ENCODE measurements at regions not wholly inside any gene's neighbourhood (a gene's known extent, or its start where the extent isn't known, plus 50 kb on each side); places are given as distances from the start of the nearest gene placed in this dataset.

DNA sequence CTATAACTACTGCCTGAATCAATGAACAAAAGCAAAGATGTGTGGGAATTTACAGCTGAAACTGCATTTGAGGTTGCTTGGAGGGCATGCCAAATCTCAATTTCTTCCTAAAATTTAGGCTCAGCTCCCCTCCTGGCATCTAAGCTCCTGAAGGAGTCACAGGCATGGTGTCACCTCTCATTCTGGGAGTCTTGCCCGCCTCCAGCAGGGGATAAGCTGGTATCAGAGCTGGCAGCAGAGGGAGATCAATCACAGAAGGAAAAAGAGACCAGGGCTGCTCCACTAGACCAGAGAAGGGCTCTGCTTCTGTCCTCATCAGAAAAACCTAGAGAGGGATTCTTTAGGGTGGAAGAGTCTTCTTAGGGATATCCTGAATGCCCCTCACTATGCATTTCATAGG is 150.4 kb upstream of the SLC6A11 start:
- no peaks in the 10 kb centered on the region for H3K36me3 Mint-ChIP-seq
- H3K9me3 Mint-ChIP-seq, result no peaks in the 10 kb centered on the region
- H3K27me3 Mint-ChIP-seq, result peaks cover 9% of the 10 kb centered on the region
- no peak overlapping the region for H3K27ac Mint-ChIP-seq
- peaks cover 9% of the 10 kb centered on the region for H3K4me1 Mint-ChIP-seq
- H3K4me3 Mint-ChIP-seq, result no peak overlapping the region

DNA sequence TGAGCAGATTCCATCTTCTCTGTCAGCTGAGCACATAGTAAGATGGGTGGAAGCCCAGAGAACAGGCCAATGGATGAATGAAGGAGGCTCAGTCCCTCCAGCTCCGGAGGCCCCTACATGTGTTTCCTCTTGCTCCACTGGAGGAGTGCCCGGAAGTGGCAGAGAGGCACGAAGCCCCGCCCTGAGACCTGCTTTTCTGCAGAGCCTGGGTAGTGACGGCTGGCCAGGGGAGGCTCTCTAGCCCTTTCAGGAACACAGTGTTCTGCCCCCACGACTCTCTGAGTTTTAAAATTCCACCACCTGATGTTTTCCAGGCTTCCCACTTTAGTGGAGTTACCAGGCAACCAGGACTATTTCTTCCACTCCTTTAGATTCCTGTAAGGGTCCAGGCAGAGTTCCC is 149.4 kb upstream of the SLC6A11 start:
- Mint-ChIP-seq H3K4me3 (no peak overlapping the region), H3K27me3 (peaks cover 9% of the 10 kb centered on the region), H3K27ac (no peak overlapping the region), H3K4me1 (peaks cover 9% of the 10 kb centered on the region), H3K36me3 (no peaks in the 10 kb centered on the region), H3K9me3 (no peaks in the 10 kb centered on the region)

DNA sequence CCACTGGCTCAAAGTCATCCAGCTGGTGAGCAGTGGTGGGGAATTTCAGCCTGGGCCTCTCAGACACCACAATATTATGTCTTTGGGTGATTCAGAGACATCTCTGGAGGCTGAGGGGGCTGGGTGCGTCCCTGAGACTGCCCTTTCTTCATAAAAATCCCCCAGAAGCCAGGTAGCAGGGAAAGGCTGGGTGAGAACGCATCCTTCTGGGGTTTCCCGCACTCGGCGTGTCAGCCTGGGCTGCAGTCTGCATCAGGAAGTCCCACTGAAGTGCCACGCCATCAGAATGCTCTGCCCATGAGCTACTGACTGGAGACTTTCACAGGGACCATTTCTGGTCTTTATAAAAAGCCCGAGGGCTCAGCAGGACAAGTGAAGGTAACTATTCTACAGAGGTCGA is 148.8 kb upstream of the SLC6A11 start:
- Mint-ChIP-seq H3K4me1 (peaks cover 9% of the 10 kb centered on the region), H3K9me3 (no peaks in the 10 kb centered on the region), H3K27ac (no peak overlapping the region), H3K27me3 (peaks cover 9% of the 10 kb centered on the region), H3K36me3 (no peaks in the 10 kb centered on the region), H3K4me3 (no peak overlapping the region)

DNA sequence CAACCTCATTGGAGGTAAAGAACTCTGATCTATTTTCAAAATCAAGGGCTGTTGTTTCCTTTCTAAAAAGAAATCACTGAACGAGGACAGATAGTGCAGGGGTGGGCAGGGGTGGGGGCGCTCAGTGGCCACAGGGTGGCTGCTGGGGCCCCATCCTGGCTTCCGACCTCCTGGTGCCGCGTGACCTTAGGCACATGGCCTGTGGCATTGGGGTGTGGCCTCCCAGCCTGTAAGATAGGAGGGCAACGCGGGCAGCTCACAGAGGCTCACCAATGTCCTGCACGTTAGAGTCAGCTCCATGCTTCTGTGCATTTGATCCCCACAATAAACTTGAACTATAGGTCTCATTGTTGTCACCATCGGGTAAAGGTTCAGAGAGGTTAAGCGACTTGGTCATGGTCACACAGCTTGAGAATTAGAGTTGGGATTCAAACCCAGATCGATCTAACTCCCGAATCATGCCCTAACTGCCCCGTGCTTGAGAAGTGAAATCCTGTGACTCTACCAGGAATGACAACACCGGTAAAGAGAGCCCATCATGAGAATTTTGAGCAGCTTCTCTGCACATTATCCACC is 148.0 kb upstream of the SLC6A11 start:
- Mint-ChIP-seq H3K4me1 (peaks cover 9% of the 10 kb centered on the region), H3K27ac (no peak overlapping the region), H3K4me3 (no peak overlapping the region), H3K27me3 (peaks cover 9% of the 10 kb centered on the region), H3K9me3 (no peaks in the 10 kb centered on the region), H3K36me3 (no peaks in the 10 kb centered on the region)

DNA sequence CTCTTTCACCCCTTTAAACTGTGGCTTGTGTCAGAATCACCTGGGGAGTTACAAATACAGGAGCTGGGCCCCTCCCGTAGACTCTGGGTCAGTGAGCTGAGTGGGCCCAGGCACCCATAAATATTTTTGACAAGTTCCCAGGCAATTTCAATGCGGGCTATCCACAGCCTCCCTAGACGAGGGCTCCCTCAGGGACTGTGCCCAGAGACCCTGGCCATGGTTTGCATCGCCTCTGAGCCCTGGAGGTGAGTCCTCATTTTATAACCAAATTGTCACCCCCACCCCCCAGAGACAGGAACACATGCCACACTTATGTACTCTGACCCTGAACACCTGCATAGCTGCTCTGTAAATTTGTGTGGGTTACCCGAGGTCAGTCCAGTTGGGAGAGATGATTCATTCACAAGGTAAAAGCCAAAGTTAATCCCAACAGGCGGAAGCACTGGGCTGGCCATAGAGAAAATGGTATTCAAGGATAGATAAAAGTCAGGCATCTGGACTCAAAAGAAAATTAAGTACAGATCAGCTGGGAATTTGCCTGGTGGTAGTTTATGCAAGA is 146.5 kb upstream of the SLC6A11 start:
- Mint-ChIP-seq H3K9me3 (no peaks in the 10 kb centered on the region), H3K36me3 (no peaks in the 10 kb centered on the region), H3K4me1 (peaks cover 9% of the 10 kb centered on the region), H3K27ac (no peak overlapping the region), H3K27me3 (peaks cover 4% of the 10 kb centered on the region), H3K4me3 (no peak overlapping the region)

DNA sequence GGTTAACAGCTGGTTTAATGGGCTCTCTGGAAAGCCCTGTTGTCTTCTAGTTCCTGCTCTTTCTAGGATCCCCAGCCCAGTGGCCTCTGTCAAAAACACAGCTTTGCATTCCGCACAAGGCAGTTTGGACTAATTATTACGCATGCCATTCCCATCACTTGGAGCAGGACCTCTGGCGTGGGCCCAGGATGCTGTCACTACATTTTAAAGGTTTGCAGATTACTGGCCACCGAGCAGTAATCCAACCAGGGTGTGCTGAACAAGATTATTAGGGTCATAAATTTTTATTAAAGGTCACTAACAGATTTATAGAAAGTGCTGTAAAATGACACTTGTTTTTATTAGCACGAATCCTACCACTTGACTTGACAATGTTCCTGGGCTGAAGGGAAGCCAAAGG is 143.6 kb upstream of the SLC6A11 start:
- Mint-ChIP-seq H3K27me3 (peaks cover 4% of the 10 kb centered on the region), H3K27ac (no peak overlapping the region), H3K4me3 (no peak overlapping the region), H3K9me3 (no peaks in the 10 kb centered on the region), H3K4me1 (no peaks in the 10 kb centered on the region), H3K36me3 (no peaks in the 10 kb centered on the region)

DNA sequence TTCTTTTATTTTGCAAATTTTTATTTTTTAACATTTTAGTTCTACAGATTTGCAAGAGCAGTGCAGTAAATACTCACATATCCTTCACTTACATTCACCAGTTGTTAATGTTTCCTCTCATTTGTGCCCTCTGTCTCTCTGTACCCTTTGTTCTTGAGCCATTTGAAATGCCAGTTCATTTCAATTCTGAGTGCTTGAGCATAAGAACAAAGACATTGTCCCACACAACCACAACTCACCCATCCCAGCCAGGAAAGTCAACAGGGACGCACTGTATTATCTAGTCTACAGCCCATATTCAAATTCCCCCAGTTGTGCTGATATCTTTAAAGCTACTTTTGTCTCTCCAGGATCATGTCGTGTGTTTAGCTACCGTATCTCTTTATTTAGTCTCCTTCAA is 141.4 kb upstream of the SLC6A11 start:
- Mint-ChIP-seq H3K9me3 (no peaks in the 10 kb centered on the region), H3K27me3 (peaks cover 4% of the 10 kb centered on the region), H3K36me3 (no peaks in the 10 kb centered on the region), H3K27ac (no peak overlapping the region), H3K4me1 (no peaks in the 10 kb centered on the region), H3K4me3 (no peak overlapping the region)

DNA sequence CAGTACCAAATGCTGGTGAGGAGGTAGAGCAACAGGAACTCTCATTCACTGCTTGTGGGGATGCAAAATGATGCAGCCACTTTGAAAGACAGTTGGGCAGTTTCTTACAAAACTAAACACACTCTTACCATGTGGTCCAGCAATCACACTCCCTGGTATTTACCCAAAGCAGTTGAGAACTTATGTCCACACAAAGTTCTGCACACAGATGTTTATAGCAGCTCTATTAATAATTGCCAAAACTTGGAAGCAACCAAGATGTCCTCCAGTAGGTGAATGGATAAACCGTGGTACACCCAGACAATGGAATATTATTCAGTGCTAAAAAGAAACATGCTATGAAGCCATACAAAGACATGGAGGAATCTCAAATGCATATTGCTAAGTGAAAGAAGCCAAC is 139.1 kb upstream of the SLC6A11 start:
- no peaks in the 10 kb centered on the region for H3K4me1 Mint-ChIP-seq
- H3K4me3 Mint-ChIP-seq, result no peak overlapping the region
- H3K9me3 Mint-ChIP-seq, result no peaks in the 10 kb centered on the region
- no peak overlapping the region for H3K27ac Mint-ChIP-seq
- H3K36me3 Mint-ChIP-seq, result no peaks in the 10 kb centered on the region
- H3K27me3 Mint-ChIP-seq, result peaks cover 4% of the 10 kb centered on the region

DNA sequence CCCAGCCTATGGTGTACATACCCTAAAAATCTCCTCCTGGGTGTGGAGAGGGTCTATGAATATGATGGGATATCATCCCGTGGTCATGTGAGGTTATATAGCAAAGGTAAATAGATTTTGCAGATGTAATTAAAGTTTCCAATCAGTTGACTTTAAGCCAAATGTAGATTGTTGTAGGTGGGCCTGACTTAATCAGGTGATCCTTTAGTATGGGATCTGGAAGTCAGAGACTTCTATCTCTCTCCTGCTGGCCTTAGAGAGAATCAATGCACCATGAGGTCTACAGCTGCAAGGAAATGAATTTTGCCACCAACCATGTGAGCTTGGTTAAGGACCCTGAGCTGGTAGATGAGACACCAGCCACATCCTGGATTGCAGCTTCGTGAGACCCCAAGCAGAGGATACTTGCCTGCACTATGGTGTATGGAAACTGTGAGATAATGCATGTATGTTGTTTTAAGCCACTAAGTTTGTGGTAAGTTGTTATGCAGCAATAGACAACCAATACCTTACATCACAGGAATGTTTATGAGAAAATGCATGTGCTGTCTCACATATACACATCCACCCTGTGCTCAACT is 137.1 kb upstream of the SLC6A11 start:
- no peaks in the 10 kb centered on the region for H3K9me3 Mint-ChIP-seq
- H3K27me3 Mint-ChIP-seq, result peaks cover 4% of the 10 kb centered on the region
- no peak overlapping the region for H3K4me3 Mint-ChIP-seq
- H3K4me1 Mint-ChIP-seq, result no peaks in the 10 kb centered on the region
- H3K36me3 Mint-ChIP-seq, result no peaks in the 10 kb centered on the region
- H3K27ac Mint-ChIP-seq, result no peak overlapping the region

DNA sequence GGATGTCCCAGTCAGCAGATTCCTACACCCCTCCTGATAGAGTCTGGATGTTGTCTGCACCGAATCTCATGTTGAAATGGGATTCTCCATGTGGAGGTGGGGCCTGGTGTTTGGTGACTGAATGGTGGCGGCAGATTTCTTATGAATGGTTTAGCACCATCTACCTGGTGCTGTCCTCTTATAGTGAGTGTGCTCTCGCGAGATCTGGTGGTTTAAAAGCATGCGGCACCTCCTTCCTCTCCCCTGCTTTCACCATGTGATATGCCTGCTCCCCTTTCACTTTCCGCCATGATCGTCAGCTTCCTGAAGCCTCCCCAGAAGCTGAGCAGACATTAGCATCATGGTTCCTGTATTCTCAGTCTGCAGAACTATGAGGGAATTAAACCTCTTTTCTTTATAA is 135.2 kb upstream of the SLC6A11 start:
- Mint-ChIP-seq H3K27me3 (peaks cover 2% of the 10 kb centered on the region), H3K36me3 (no peaks in the 10 kb centered on the region), H3K4me1 (no peaks in the 10 kb centered on the region), H3K9me3 (no peaks in the 10 kb centered on the region), H3K27ac (no peak overlapping the region), H3K4me3 (no peak overlapping the region)

DNA sequence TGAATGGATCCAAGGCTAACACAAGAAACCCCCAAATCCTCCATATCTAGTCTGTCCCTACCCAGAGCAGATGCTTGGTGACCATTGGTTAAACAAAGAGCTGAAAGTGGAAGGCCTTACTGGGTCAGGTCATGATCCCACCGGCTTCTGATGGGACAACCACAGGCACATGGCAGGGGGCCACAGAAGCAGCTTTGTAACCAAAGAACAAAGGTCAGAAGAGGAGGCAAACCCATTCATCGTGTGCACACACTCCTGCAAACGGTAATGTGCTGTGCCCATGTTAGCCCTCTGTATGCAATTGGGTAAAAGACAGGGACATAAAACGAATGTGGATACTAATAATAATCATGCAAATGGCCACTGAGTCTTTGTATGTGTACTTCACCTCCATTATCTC is 133.3 kb upstream of the SLC6A11 start:
- no peaks in the 10 kb centered on the region for H3K9me3 Mint-ChIP-seq
- H3K27me3 Mint-ChIP-seq, result peaks cover 2% of the 10 kb centered on the region
- no peak overlapping the region for H3K27ac Mint-ChIP-seq
- no peaks in the 10 kb centered on the region for H3K36me3 Mint-ChIP-seq
- H3K4me1 Mint-ChIP-seq, result no peaks in the 10 kb centered on the region
- H3K4me3 Mint-ChIP-seq, result no peak overlapping the region

DNA sequence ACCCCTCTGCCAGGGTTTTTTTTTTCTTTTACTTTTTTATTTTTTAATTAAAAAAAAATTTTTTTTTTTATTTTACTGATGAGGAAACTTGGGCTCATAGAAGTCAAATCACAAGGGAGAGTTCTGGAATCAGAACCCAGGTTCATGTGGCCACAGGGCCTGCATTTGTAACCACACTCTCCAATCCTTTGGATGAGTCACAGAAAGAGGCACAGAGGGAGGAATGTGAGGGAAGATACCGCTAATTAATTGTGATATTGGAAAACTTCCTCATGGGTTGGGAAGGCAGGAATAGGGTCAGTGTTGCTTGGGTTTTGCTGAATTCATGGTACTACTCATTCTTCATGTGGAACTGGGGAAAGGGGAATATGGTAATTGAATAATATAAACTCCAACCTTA is 132.9 kb upstream of the SLC6A11 start:
- H3K4me1 Mint-ChIP-seq, result no peaks in the 10 kb centered on the region
- peaks cover 2% of the 10 kb centered on the region for H3K27me3 Mint-ChIP-seq
- no peaks in the 10 kb centered on the region for H3K36me3 Mint-ChIP-seq
- no peak overlapping the region for H3K4me3 Mint-ChIP-seq
- H3K9me3 Mint-ChIP-seq, result no peaks in the 10 kb centered on the region
- no peak overlapping the region for H3K27ac Mint-ChIP-seq

DNA sequence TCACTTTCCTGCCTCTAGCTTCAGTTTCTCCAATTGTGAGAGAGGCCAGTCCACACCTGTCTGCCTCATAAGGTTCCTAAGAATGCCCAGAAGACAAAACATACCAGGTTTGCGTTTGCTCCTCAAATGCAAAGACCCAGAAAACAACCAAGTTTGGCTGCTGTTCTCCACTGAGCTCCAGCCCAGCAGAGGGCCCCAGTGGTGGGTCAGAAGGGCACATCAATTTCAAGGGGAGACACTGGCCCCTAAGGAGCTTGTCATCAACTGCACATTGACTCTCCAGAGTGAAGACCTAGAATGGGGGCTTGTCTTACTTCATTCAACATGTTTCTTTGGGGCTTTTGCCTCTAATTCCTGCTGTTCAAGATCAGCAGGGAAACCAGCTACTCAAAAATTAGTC is 127.9 kb upstream of the SLC6A11 start:
- Mint-ChIP-seq H3K27me3 (peaks cover 2% of the 10 kb centered on the region), H3K4me1 (no peaks in the 10 kb centered on the region), H3K4me3 (no peak overlapping the region), H3K36me3 (no peaks in the 10 kb centered on the region), H3K9me3 (no peaks in the 10 kb centered on the region), H3K27ac (no peak overlapping the region)

DNA sequence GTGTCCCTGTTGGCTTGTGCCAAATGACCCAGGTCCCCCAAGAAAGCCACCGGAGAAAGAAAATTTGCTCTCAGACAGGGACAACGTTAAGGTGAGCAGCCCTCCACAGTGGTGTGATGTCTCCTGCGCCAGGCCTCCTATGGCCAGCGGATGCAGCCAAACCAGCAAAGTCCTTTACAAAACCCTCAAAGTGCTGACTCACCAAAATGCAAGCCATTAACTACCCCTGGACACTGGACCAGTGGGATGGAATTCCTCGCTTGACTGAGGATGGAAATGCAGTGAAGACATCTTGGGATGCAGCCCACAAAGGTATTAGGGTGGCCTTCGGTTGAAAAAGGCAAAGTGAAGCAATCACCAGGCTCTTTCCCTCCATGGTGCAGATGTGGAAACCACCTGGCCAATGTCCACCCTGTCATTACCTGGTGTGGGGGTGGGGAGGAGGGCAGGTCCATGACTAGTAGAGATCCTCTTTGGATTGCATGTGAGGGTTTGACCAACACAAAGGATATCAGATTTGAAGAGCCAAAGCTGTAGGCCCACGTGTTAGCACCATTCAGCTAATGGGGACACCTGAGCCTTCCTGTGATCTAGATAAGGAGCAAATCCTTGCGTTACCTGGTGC is 127.4 kb upstream of the SLC6A11 start:
- H3K27me3 Mint-ChIP-seq, result peaks cover 2% of the 10 kb centered on the region
- H3K4me1 Mint-ChIP-seq, result no peaks in the 10 kb centered on the region
- no peak overlapping the region for H3K4me3 Mint-ChIP-seq
- H3K27ac Mint-ChIP-seq, result no peak overlapping the region
- H3K9me3 Mint-ChIP-seq, result no peaks in the 10 kb centered on the region
- no peaks in the 10 kb centered on the region for H3K36me3 Mint-ChIP-seq

DNA sequence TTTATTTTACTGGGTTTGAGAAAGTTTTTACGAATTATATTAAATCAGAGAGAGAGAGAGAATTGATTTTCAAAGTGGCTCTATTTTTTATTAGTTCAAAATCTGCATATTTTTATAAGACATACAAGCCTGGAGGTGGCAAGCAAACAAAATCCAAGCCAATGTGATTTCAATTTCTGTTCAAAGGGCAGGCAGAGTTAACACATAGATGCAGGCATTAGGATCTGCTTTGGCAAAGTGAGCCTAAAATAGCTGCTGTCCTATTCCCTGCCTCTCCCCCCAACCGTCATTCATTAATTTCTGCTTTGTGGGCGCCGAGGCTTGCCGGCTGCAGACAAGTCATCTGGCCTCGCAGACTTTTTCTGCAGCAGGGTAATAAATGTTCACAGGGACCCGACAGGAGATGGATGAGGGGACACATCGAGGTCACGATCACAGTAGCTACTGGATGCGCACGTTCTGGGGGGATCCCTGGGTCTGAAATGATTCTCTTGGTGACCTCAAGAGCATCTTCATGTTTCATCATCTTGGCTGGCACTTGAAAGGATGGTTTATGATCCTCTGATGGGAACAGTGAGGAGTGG is 123.9 kb upstream of the SLC6A11 start:
- Mint-ChIP-seq H3K4me1 (no peaks in the 10 kb centered on the region), H3K9me3 (no peaks in the 10 kb centered on the region), H3K27ac (no peak overlapping the region), H3K27me3 (peaks cover 2% of the 10 kb centered on the region), H3K4me3 (no peak overlapping the region), H3K36me3 (no peaks in the 10 kb centered on the region)

DNA sequence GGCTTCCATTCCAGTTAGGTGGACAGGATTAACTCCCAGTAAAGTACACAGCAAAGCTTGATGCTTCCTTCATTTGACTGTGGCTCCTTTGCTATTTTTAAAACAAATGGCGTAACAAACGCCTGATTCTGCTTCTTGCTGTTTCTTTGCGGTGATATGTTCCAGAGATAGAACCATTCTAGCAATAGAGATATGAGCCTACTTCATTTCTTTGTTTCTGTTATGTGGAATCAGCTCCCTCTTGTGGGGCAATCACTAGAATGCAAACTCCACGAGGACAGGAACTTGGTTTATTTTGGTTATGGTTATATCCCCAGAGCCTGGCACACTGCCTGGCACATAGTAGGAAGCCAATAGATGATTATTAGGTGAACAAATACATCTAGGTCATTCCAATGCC is 122.6 kb upstream of the SLC6A11 start:
- peaks cover 2% of the 10 kb centered on the region for H3K27me3 Mint-ChIP-seq
- H3K36me3 Mint-ChIP-seq, result no peaks in the 10 kb centered on the region
- no peak overlapping the region for H3K4me3 Mint-ChIP-seq
- no peak overlapping the region for H3K27ac Mint-ChIP-seq
- H3K9me3 Mint-ChIP-seq, result no peaks in the 10 kb centered on the region
- H3K4me1 Mint-ChIP-seq, result no peaks in the 10 kb centered on the region

All from activated naive CD4-positive, alpha-beta T cell treated with anti-CD3 and anti-CD28 coated beads, Interleukin-2, amount 50 U/mL, for 24 hours (primary cell).